ENCODE measurements at regions not wholly inside any gene's neighbourhood (a gene's known extent, or its start where the extent isn't known, plus 50 kb on each side); places are given as distances from the start of the nearest gene placed in this dataset.

DNA sequence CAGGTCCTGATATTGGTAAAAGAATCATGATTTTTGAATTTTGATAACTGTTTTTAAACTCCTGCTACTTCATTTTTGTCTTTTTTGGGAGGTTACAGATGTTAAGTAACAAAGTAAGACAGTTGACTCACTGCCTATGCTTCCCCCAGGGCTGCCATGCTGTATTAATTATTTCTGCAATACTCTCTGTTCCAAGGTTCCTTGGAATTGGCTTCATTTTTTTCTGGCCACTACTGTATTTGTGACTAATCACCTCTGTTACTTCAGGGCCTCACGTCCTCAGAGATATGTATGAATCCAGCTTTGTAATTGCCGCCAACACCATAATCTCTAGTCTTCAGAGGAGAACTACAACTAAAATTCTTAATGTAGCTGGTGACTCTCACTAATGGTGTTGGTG is 1729.3 kb downstream of the C4orf33 start:
- TF ChIP-seq, protein P1, sequence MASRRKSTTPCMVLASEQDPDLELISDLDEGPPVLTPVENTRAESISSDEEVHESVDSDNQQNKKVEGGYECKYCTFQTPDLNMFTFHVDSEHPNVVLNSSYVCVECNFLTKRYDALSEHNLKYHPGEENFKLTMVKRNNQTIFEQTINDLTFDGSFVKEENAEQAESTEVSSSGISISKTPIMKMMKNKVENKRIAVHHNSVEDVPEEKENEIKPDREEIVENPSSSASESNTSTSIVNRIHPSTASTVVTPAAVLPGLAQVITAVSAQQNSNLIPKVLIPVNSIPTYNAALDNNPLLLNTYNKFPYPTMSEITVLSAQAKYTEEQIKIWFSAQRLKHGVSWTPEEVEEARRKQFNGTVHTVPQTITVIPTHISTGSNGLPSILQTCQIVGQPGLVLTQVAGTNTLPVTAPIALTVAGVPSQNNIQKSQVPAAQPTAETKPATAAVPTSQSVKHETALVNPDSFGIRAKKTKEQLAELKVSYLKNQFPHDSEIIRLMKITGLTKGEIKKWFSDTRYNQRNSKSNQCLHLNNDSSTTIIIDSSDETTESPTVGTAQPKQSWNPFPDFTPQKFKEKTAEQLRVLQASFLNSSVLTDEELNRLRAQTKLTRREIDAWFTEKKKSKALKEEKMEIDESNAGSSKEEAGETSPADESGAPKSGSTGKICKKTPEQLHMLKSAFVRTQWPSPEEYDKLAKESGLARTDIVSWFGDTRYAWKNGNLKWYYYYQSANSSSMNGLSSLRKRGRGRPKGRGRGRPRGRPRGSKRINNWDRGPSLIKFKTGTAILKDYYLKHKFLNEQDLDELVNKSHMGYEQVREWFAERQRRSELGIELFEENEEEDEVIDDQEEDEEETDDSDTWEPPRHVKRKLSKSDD (conservative IDR thresholded peaks at IDR 0.05; ENCODE audit: low read length) = no peak
- TF ChIP-seq NBN (IDR thresholded peaks at IDR 0.05; ENCODE audit: low read depth) = no peak
- no peak for TF ChIP-seq FOS (IDR thresholded peaks at IDR 0.05; ENCODE audit: extremely low read depth, insufficient read length)
- TF ChIP-seq, protein P2, sequence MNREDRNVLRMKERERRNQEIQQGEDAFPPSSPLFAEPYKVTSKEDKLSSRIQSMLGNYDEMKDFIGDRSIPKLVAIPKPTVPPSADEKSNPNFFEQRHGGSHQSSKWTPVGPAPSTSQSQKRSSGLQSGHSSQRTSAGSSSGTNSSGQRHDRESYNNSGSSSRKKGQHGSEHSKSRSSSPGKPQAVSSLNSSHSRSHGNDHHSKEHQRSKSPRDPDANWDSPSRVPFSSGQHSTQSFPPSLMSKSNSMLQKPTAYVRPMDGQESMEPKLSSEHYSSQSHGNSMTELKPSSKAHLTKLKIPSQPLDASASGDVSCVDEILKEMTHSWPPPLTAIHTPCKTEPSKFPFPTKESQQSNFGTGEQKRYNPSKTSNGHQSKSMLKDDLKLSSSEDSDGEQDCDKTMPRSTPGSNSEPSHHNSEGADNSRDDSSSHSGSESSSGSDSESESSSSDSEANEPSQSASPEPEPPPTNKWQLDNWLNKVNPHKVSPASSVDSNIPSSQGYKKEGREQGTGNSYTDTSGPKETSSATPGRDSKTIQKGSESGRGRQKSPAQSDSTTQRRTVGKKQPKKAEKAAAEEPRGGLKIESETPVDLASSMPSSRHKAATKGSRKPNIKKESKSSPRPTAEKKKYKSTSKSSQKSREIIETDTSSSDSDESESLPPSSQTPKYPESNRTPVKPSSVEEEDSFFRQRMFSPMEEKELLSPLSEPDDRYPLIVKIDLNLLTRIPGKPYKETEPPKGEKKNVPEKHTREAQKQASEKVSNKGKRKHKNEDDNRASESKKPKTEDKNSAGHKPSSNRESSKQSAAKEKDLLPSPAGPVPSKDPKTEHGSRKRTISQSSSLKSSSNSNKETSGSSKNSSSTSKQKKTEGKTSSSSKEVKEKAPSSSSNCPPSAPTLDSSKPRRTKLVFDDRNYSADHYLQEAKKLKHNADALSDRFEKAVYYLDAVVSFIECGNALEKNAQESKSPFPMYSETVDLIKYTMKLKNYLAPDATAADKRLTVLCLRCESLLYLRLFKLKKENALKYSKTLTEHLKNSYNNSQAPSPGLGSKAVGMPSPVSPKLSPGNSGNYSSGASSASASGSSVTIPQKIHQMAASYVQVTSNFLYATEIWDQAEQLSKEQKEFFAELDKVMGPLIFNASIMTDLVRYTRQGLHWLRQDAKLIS (CRISPR knock-in tag; IDR thresholded peaks at IDR 0.05) = no peak
- TF ChIP-seq, protein P3, sequence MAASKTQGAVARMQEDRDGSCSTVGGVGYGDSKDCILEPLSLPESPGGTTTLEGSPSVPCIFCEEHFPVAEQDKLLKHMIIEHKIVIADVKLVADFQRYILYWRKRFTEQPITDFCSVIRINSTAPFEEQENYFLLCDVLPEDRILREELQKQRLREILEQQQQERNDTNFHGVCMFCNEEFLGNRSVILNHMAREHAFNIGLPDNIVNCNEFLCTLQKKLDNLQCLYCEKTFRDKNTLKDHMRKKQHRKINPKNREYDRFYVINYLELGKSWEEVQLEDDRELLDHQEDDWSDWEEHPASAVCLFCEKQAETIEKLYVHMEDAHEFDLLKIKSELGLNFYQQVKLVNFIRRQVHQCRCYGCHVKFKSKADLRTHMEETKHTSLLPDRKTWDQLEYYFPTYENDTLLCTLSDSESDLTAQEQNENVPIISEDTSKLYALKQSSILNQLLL (CRISPR knock-in tag; IDR thresholded peaks at IDR 0.05; ENCODE audit: borderline replicate concordance) = no peak
- no peak for TF ChIP-seq NFE2 (IDR thresholded peaks at IDR 0.05; ENCODE audit: low read depth)
- TF ChIP-seq JUNB (CRISPR knock-in tag; conservative IDR thresholded peaks at IDR 0.05) = no peak
- no peak for TF ChIP-seq EP300 (IDR thresholded peaks at IDR 0.05; ENCODE audit: low read length)
- TF ChIP-seq, protein P4, sequence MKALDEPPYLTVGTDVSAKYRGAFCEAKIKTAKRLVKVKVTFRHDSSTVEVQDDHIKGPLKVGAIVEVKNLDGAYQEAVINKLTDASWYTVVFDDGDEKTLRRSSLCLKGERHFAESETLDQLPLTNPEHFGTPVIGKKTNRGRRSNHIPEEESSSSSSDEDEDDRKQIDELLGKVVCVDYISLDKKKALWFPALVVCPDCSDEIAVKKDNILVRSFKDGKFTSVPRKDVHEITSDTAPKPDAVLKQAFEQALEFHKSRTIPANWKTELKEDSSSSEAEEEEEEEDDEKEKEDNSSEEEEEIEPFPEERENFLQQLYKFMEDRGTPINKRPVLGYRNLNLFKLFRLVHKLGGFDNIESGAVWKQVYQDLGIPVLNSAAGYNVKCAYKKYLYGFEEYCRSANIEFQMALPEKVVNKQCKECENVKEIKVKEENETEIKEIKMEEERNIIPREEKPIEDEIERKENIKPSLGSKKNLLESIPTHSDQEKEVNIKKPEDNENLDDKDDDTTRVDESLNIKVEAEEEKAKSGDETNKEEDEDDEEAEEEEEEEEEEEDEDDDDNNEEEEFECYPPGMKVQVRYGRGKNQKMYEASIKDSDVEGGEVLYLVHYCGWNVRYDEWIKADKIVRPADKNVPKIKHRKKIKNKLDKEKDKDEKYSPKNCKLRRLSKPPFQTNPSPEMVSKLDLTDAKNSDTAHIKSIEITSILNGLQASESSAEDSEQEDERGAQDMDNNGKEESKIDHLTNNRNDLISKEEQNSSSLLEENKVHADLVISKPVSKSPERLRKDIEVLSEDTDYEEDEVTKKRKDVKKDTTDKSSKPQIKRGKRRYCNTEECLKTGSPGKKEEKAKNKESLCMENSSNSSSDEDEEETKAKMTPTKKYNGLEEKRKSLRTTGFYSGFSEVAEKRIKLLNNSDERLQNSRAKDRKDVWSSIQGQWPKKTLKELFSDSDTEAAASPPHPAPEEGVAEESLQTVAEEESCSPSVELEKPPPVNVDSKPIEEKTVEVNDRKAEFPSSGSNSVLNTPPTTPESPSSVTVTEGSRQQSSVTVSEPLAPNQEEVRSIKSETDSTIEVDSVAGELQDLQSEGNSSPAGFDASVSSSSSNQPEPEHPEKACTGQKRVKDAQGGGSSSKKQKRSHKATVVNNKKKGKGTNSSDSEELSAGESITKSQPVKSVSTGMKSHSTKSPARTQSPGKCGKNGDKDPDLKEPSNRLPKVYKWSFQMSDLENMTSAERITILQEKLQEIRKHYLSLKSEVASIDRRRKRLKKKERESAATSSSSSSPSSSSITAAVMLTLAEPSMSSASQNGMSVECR (CRISPR knock-in tag; IDR thresholded peaks at IDR 0.05) = no peak
